ENCODE measurements at regions not wholly inside any gene's neighbourhood (a gene's known extent, or its start where the extent isn't known, plus 50 kb on each side); places are given as distances from the start of the nearest gene placed in this dataset.

GRCh38 chr13:65300220-65300619 is 1929.9 kb downstream of the PCDH9 start:
- no peak for TF ChIP-seq EGR1 (IDR thresholded peaks at IDR 0.05)
- no peak for TF ChIP-seq MAX (IDR thresholded peaks at IDR 0.05)
- no peak for TF ChIP-seq NFIC (IDR thresholded peaks at IDR 0.05)
- TF ChIP-seq TAF1 (IDR thresholded peaks at IDR 0.05; ENCODE audit: low read depth) = no peak
- no peak for TF ChIP-seq FOXM1 (IDR thresholded peaks at IDR 0.05; ENCODE audit: borderline replicate concordance, low read depth)
- no peak for TF ChIP-seq RAD21 (IDR thresholded peaks at IDR 0.05; ENCODE audit: low read depth)
- no peak for TF ChIP-seq REST (IDR thresholded peaks at IDR 0.05; ENCODE audit: low read depth)
- TF ChIP-seq ZBTB7A (IDR thresholded peaks at IDR 0.05; ENCODE audit: low read depth) = no peak
- TF ChIP-seq CEBPB (IDR thresholded peaks at IDR 0.05) = no peak
- no peak for TF ChIP-seq YY1 (IDR thresholded peaks at IDR 0.05; ENCODE audit: low read depth)
- TF ChIP-seq USF1 (IDR thresholded peaks at IDR 0.05) = no peak

- TF ChIP-seq NFIC (IDR thresholded peaks at IDR 0.05) = no peak
- TF ChIP-seq TCF12 (IDR thresholded peaks at IDR 0.05; ENCODE audit: low read depth) = no peak
- TF ChIP-seq EP300 (IDR thresholded peaks at IDR 0.05; ENCODE audit: borderline replicate concordance) = no peak
- no peak for TF ChIP-seq FOXM1 (IDR thresholded peaks at IDR 0.05; ENCODE audit: borderline replicate concordance, low read depth)
Measured at GRCh38 chr13:65293530-65294198, 1936.5 kb downstream of the PCDH9 start.

- no peak for TF ChIP-seq YY1 (IDR thresholded peaks at IDR 0.05; ENCODE audit: low read depth)
- no peak for TF ChIP-seq REST (IDR thresholded peaks at IDR 0.05; ENCODE audit: low read depth)
- no peak for TF ChIP-seq MAX (IDR thresholded peaks at IDR 0.05)
- TF ChIP-seq RAD21 (IDR thresholded peaks at IDR 0.05; ENCODE audit: low read depth) = no peak
- no peak for TF ChIP-seq EGR1 (IDR thresholded peaks at IDR 0.05)
- no peak for TF ChIP-seq CREB1 (IDR thresholded peaks at IDR 0.05; ENCODE audit: low read depth)
Measured at GRCh38 chr13:65292488-65292901, 1937.6 kb downstream of the PCDH9 start.

GRCh38 chr13:65287405-65287804 is 1942.7 kb downstream of the PCDH9 start:
- TF ChIP-seq MAX (IDR thresholded peaks at IDR 0.05) = no peak
- no peak for TF ChIP-seq ZBTB7A (IDR thresholded peaks at IDR 0.05; ENCODE audit: low read depth)
- TF ChIP-seq CEBPB (IDR thresholded peaks at IDR 0.05) = no peak
- TF ChIP-seq NFIC (IDR thresholded peaks at IDR 0.05) = no peak
- TF ChIP-seq TCF12 (IDR thresholded peaks at IDR 0.05; ENCODE audit: low read depth) = no peak
- TF ChIP-seq REST (IDR thresholded peaks at IDR 0.05; ENCODE audit: low read depth) = no peak

GRCh38 chr13:65275838-65276630 is 1954.1 kb downstream of the PCDH9 start:
- no peak for TF ChIP-seq FOXM1 (IDR thresholded peaks at IDR 0.05; ENCODE audit: borderline replicate concordance, low read depth)
- TF ChIP-seq NFIC (IDR thresholded peaks at IDR 0.05) = no peak
- no peak for TF ChIP-seq EGR1 (IDR thresholded peaks at IDR 0.05)
- TF ChIP-seq TCF12 (IDR thresholded peaks at IDR 0.05; ENCODE audit: low read depth) = no peak
